GM23248 (cell line): ENCODE measurements at regions not wholly inside any gene's neighbourhood (a gene's known extent, or its start where the extent isn't known, plus 50 kb on each side); places are given as distances from the start of the nearest gene placed in this dataset.

Source experiments
- DNase-seq: peaks from one replicate; pipeline ENCODE4 v3.0.0-alpha.2; 2015
- H2AFZ ChIP-seq: fragments of 200-600 bp; sonication (generic); 2 replicates; pipeline ENCODE4 v1.6.1; 2016; ENCODE audit warnings: antibody characterized with exemption
- H3F3A ChIP-seq: fragments of 200-600 bp; sonication (generic); 2 replicates; pipeline ENCODE4 v1.6.1; 2016; ENCODE audit warnings: mild to moderate bottlenecking, antibody characterized with exemption, mixed run types; ENCODE audit not compliant: insufficient read depth
- H3K27ac ChIP-seq: fragments of 200-600 bp; sonication (generic); 2 replicates; pipeline ENCODE4 v1.5.1; 2016; ENCODE audit warnings: mild to moderate bottlenecking
- H3K27me3 ChIP-seq: fragments of 200-600 bp; sonication (generic); replicated peaks from 2 replicates; pipeline ENCODE4 v1.6.1; 2016; ENCODE audit warnings: mild to moderate bottlenecking; ENCODE audit not compliant: insufficient read depth
- H3K36me3 ChIP-seq: fragments of 200-600 bp; sonication (generic); 2 replicates; pipeline ENCODE4 v1.6.1; 2016; ENCODE audit warnings: low read depth, mild to moderate bottlenecking
- H3K4me1 ChIP-seq: fragments of 200-600 bp; sonication (generic); 2 replicates; pipeline ENCODE4 v1.6.1; 2016; ENCODE audit warnings: mild to moderate bottlenecking; ENCODE audit not compliant: insufficient read depth
- H3K4me2 ChIP-seq: fragments of 200-600 bp; sonication (generic); one replicate; pipeline ENCODE4 v1.6.1; 2016; ENCODE audit warnings: mild to moderate bottlenecking; ENCODE audit not compliant: unreplicated experiment
- H3K4me3 ChIP-seq: fragments of 200-600 bp; sonication (generic); 2 replicates; pipeline ENCODE4 v1.5.1; 2016; ENCODE audit warnings: mild to moderate bottlenecking
- H3K79me2 ChIP-seq: fragments of 200-600 bp; sonication (generic); 2 replicates; pipeline ENCODE4 v1.6.1; 2016; ENCODE audit warnings: mild to moderate bottlenecking; ENCODE audit not compliant: insufficient read depth
- H3K9ac ChIP-seq: fragments of 200-600 bp; sonication (generic); 2 replicates; pipeline ENCODE4 v1.6.1; 2016; ENCODE audit warnings: mild to moderate bottlenecking
- H3K9me2 ChIP-seq: fragments of 200-600 bp; sonication (generic); 2 replicates; pipeline ENCODE4 v1.6.1; 2016; ENCODE audit warnings: mixed run types, mild to moderate bottlenecking, moderate library complexity; ENCODE audit not compliant: insufficient read depth
- H3K9me3 ChIP-seq: fragments of 200-600 bp; sonication (generic); one replicate; pipeline ENCODE4 v1.6.1; 2017; ENCODE audit warnings: low read depth
- H4K20me1 ChIP-seq: fragments of 200-600 bp; sonication (generic); 2 replicates; pipeline ENCODE4 v1.6.0; 2016; ENCODE audit not compliant: insufficient read depth
- EZH2 ChIP-seq: fragments of 200-600 bp; sonication (generic); IDR thresholded peaks from 2 replicates; pipeline ENCODE4 v1.6.1; 2018; ENCODE audit warnings: antibody characterized with exemption, mild to moderate bottlenecking; ENCODE audit not compliant: insufficient read depth, poor library complexity, severe bottlenecking
- EZH2phosphoT487 ChIP-seq: fragments of 200-600 bp; sonication (generic); IDR thresholded peaks from 2 replicates; pipeline ENCODE4 v1.6.1; 2018; ENCODE audit warnings: antibody characterized with exemption, moderate library complexity, mild to moderate bottlenecking, low read depth; ENCODE audit not compliant: insufficient read depth
- WGBS, 2 experiments: methylation state at CpG; one replicate each; pipeline ENCODE4 v1.1.6; 2015 to 2017; ENCODE audit warnings: low lambda C conversion rate in 2 of 2, low coverage in 1 of 2; ENCODE audit errors: missing lambda C conversion rate in 2 of 2; 5-methylcytosine and 5-hydroxymethylcytosine counted together
- in situ Hi-C: fragments of 300-500 bp; cut with MboI; formaldehyde crosslinking; loops from 2 replicates; pipeline ENCODE4 v1.15.0; 2020

DNA sequence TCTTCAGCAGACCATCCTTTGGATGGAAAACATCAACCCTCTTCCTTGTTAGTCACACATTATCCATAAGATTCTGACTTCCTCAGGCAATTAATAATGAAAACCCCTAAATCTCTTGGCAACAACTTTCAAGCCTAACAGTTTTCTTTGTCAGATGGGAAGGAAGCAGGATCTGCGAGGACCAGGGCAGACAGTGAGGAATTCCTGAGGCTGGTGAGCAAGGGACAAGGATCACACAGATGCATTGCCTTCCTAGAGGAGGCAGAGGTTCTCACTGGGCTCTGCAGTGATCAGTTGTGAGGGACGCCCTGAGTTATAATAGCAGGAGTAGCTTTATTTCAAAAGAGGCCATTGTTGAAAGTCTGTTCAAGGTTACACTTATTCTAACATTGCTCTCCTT lies 195.4 kb downstream of the SLIT2 start:
- no peaks in the 10 kb centered on the region for H3K27me3 ChIP-seq
- H3K4me2 ChIP-seq, result no peak overlapping the region
- in situ Hi-C loops, result loop anchor here (25.0 kb wide), 2 partner anchors 240 to 1760 kb away; no protein-coding TSS in a partner anchor
- 95 to 97% methylated on average over 2 of the region's 2 CpGs for WGBS, 2 experiments
- DNase-seq, result no peak
- no peaks in the 10 kb centered on the region for H3K36me3 ChIP-seq
- H3K4me3 ChIP-seq, result no peak overlapping the region
- no peaks in the 10 kb centered on the region for H3K9me3 ChIP-seq
- H3K79me2 ChIP-seq, result peaks cover 84% of the 10 kb centered on the region
- no peak overlapping the region for H2AFZ ChIP-seq
- H3F3A ChIP-seq, result peaks cover 11% of the 10 kb centered on the region; the same call in 1 of the 2 replicates
- H3K4me1 ChIP-seq, result peaks cover 7% of the 10 kb centered on the region
- H3K9ac ChIP-seq, result no peak overlapping the region
- no peaks in the 10 kb centered on the region for H4K20me1 ChIP-seq
- no peaks in the 10 kb centered on the region for H3K9me2 ChIP-seq
- H3K27ac ChIP-seq, result no peak overlapping the region
- no peak for TF ChIP-seq EZH2phosphoT487
- TF ChIP-seq EZH2, result no peak

DNA sequence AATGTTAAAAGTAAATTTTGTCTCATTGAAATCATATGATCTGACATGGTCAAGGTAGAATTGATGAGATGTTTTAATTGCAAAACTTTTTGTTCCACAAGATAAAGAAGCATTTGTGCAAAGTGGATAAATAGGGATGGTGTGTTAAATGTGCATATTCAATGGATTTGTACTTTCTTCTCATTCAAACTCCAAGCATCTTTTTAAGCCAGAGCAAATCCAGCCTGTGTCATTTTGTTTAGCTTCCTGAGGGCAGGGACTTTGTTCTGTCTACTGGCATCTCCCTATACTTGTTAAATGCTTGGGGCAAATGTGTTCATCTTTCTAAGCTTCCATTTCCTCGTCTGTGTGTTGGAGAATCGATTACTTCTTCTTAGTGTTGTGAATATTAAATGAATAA lies 200.3 kb downstream of the SLIT2 start:
- Histone ChIP-seq H3K9me2 (no peaks in the 10 kb centered on the region), H3K4me1 (0 out of 2 replicates have a peak, but pooled peaks cover 5% of the 10 kb centered on the region), H3K27me3 (no peaks in the 10 kb centered on the region), H3K4me2 (no peak overlapping the region), H4K20me1 (no peaks in the 10 kb centered on the region), H3F3A (peaks cover 4% of the 10 kb centered on the region; the same call in 1 of the 2 replicates), H3K79me2 (peaks cover 73% of the 10 kb centered on the region), H3K36me3 (no peaks in the 10 kb centered on the region), H2AFZ (no peak overlapping the region), H3K9ac (no peak overlapping the region), H3K4me3 (no peak overlapping the region), H3K27ac (no peak overlapping the region), H3K9me3 (no peaks in the 10 kb centered on the region)
- no peak for DNase-seq
- TF ChIP-seq EZH2phosphoT487 (no peak), EZH2 (no peak)
- in situ Hi-C loops, result no loop called here
- WGBS, 2 experiments, result 92 to 100% methylated on average over 2 of the region's 2 CpGs

DNA sequence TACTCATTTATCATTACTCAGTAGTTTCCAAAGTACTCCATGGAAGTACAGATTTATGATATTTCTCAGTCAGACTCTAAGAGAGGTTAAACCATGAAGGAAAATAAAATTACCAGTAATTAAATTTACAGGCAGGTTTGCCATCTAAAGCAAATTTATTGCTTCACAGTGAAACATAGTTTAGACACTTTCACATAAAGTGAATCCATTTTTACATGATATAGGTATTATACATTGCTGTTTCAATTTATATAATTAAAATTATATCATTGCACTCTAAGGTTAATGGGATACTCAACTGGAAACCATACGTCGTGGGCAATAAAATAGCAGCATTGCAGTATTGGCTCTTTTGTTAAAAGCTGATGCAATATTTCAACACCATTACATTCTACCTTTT lies 202.8 kb downstream of the SLIT2 start:
- in situ Hi-C loops, result no loop called here
- Histone ChIP-seq H3K9me2 (no peaks in the 10 kb centered on the region), H3K79me2 (peaks cover 80% of the 10 kb centered on the region), H3K27me3 (no peaks in the 10 kb centered on the region), H3K4me1 (0 out of 2 replicates have a peak, but pooled peaks cover 5% of the 10 kb centered on the region), H3K36me3 (no peaks in the 10 kb centered on the region), H3K4me3 (no peak overlapping the region), H2AFZ (no peak overlapping the region), H3F3A (peaks cover 10% of the 10 kb centered on the region; the same call in 1 of the 2 replicates), H3K9me3 (no peaks in the 10 kb centered on the region), H4K20me1 (no peaks in the 10 kb centered on the region; the same call in 1 of the 2 replicates), H3K4me2 (no peak overlapping the region), H3K27ac (no peak overlapping the region), H3K9ac (no peak overlapping the region)
- WGBS, 2 experiments, result 95 to 100% methylated on average over 2 of the region's 2 CpGs
- DNase-seq, result no peak
- TF ChIP-seq EZH2 (no peak), EZH2phosphoT487 (no peak)

DNA sequence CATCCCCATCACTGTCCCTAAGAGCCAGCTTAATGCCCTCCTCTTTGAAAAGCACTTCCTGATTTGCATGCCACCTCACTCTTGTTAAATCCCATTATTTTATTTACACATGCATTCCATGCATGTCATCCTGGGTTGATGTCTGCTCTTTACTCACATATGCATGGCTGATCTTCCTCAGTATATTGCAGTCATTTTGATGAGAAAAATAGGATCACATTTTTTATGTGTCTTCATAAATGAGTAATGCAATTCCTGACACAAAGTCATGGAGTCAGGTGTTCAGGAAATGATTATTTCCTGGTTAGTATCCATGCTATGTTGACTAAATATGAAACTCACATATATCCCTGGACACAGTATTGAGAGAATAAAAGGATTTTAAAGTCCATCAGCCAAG lies 204.7 kb downstream of the SLIT2 start:
- Histone ChIP-seq H3K27ac (no peak overlapping the region), H3K36me3 (no peaks in the 10 kb centered on the region), H3K27me3 (no peaks in the 10 kb centered on the region), H3K4me3 (no peak overlapping the region), H3K9me3 (no peaks in the 10 kb centered on the region), H3K79me2 (peaks cover 74% of the 10 kb centered on the region), H2AFZ (no peak overlapping the region), H4K20me1 (no peaks in the 10 kb centered on the region; the same call in 1 of the 2 replicates), H3K9me2 (no peaks in the 10 kb centered on the region), H3F3A (peaks cover 11% of the 10 kb centered on the region; the same call in 1 of the 2 replicates), H3K4me1 (0 out of 2 replicates have a peak, but pooled peaks cover 5% of the 10 kb centered on the region), H3K4me2 (no peak overlapping the region), H3K9ac (no peak overlapping the region)
- in situ Hi-C loops, result no loop called here
- DNase-seq, result peak; percentile 15
- no peak for TF ChIP-seq EZH2
- no peak for TF ChIP-seq EZH2phosphoT487
